ENCODE measurements at regions not wholly inside any gene's neighbourhood (a gene's known extent, or its start where the extent isn't known, plus 50 kb on each side); places are given as distances from the start of the nearest gene placed in this dataset.
"Not testable (repeated sequence)": the region's sequence is repeated elsewhere in the genome, so short reads cannot be mapped to it uniquely, and the experiment has no call there.

- H3K36me3 Mint-ChIP-seq (ENCODE audit: insufficient read depth); H3K27me3 Mint-ChIP-seq; H3K9me3 Mint-ChIP-seq (ENCODE audit: low read depth); DNase-seq (ENCODE audit: low spot score, unreplicated experiment); H3K4me1 Mint-ChIP-seq (ENCODE audit: low read depth); H3K27ac Mint-ChIP-seq: not testable (repeated sequence)
- H3K4me3 Mint-ChIP-seq (ENCODE audit: low read depth): peak overlapping the region; percentile 63
- TF ChIP-seq CTCF (IDR thresholded peaks at IDR 0.05; ENCODE audit: unreplicated experiment): peak; percentile 26
Measured at GRCh38 chr1:146443871-146444222, 215.0 kb upstream of the NOTCH2NLA start.

- H3K36me3 Mint-ChIP-seq (ENCODE audit: insufficient read depth); H3K9me3 Mint-ChIP-seq (ENCODE audit: low read depth); H3K4me1 Mint-ChIP-seq (ENCODE audit: low read depth); H3K4me3 Mint-ChIP-seq (ENCODE audit: low read depth); H3K27ac Mint-ChIP-seq; H3K27me3 Mint-ChIP-seq; DNase-seq (ENCODE audit: low spot score, unreplicated experiment): not testable (repeated sequence)
Measured at GRCh38 chr1:146443088-146443870, 214.5 kb upstream of the NOTCH2NLA start.

- H3K4me3 Mint-ChIP-seq (ENCODE audit: low read depth); H3K27ac Mint-ChIP-seq; H3K4me1 Mint-ChIP-seq (ENCODE audit: low read depth); H3K27me3 Mint-ChIP-seq; H3K9me3 Mint-ChIP-seq (ENCODE audit: low read depth); DNase-seq (ENCODE audit: low spot score, unreplicated experiment); H3K36me3 Mint-ChIP-seq (ENCODE audit: insufficient read depth): not testable (repeated sequence)
Measured at GRCh38 chr1:146438543-146438942, 209.7 kb upstream of the NOTCH2NLA start.

GRCh38 chr1:146416642-146417041 lies 187.8 kb upstream of the NOTCH2NLA start:
- H3K27ac Mint-ChIP-seq; H3K4me3 Mint-ChIP-seq (ENCODE audit: low read depth); H3K9me3 Mint-ChIP-seq (ENCODE audit: low read depth); H3K36me3 Mint-ChIP-seq (ENCODE audit: insufficient read depth); H3K4me1 Mint-ChIP-seq (ENCODE audit: low read depth); H3K27me3 Mint-ChIP-seq; DNase-seq (ENCODE audit: low spot score, unreplicated experiment): not testable (repeated sequence)

GRCh38 chr1:146415017-146415416 lies 186.2 kb upstream of the NOTCH2NLA start:
- H3K9me3 Mint-ChIP-seq (ENCODE audit: low read depth); H3K27ac Mint-ChIP-seq; H3K27me3 Mint-ChIP-seq; H3K4me1 Mint-ChIP-seq (ENCODE audit: low read depth); H3K36me3 Mint-ChIP-seq (ENCODE audit: insufficient read depth); H3K4me3 Mint-ChIP-seq (ENCODE audit: low read depth); DNase-seq (ENCODE audit: low spot score, unreplicated experiment): not testable (repeated sequence)

GRCh38 chr1:146413911-146414310 lies 185.1 kb upstream of the NOTCH2NLA start:
- not testable (repeated sequence) for H3K4me3 Mint-ChIP-seq (ENCODE audit: low read depth); H3K36me3 Mint-ChIP-seq (ENCODE audit: insufficient read depth); H3K27ac Mint-ChIP-seq; H3K9me3 Mint-ChIP-seq (ENCODE audit: low read depth); H3K4me1 Mint-ChIP-seq (ENCODE audit: low read depth); DNase-seq (ENCODE audit: low spot score, unreplicated experiment); H3K27me3 Mint-ChIP-seq

GRCh38 chr1:146411923-146412322 lies 183.1 kb upstream of the NOTCH2NLA start:
- H3K9me3 Mint-ChIP-seq (ENCODE audit: low read depth); H3K27ac Mint-ChIP-seq; H3K27me3 Mint-ChIP-seq; H3K36me3 Mint-ChIP-seq (ENCODE audit: insufficient read depth); H3K4me1 Mint-ChIP-seq (ENCODE audit: low read depth); DNase-seq (ENCODE audit: low spot score, unreplicated experiment); H3K4me3 Mint-ChIP-seq (ENCODE audit: low read depth): not testable (repeated sequence)

- not testable (repeated sequence) for H3K9me3 Mint-ChIP-seq (ENCODE audit: low read depth); H3K27me3 Mint-ChIP-seq; H3K36me3 Mint-ChIP-seq (ENCODE audit: insufficient read depth); H3K4me1 Mint-ChIP-seq (ENCODE audit: low read depth); DNase-seq (ENCODE audit: low spot score, unreplicated experiment)
- Mint-ChIP-seq H3K4me3 (ENCODE audit: low read depth) (peak overlapping the region; percentile 75), H3K27ac (peak overlapping the region; percentile 99)
Measured at GRCh38 chr1:146409817-146410441, 181.1 kb upstream of the NOTCH2NLA start.

GRCh38 chr1:146409116-146409801 lies 180.4 kb upstream of the NOTCH2NLA start:
- not testable (repeated sequence) for H3K27me3 Mint-ChIP-seq; H3K36me3 Mint-ChIP-seq (ENCODE audit: insufficient read depth); H3K4me1 Mint-ChIP-seq (ENCODE audit: low read depth); H3K9me3 Mint-ChIP-seq (ENCODE audit: low read depth)
- Mint-ChIP-seq H3K27ac (peak overlapping the region; percentile 99), H3K4me3 (ENCODE audit: low read depth) (peak overlapping the region; percentile 75)
- DNase-seq (ENCODE audit: low spot score, unreplicated experiment): peak; percentile 44
